ENCODE measurements at regions not wholly inside any gene's neighbourhood (a gene's known extent, or its start where the extent isn't known, plus 50 kb on each side); places are given as distances from the start of the nearest gene placed in this dataset.

GRCh38 chr11:70501051-70501901 lies 102.9 kb downstream of the CTTN start:
- DNase-seq (ENCODE audit: low read depth in 1 of 2, low spot score in 1 of 2): no peak

- DNase-seq (ENCODE audit: low read depth in 1 of 2, low spot score in 1 of 2): no peak
These were observed 103.7 kb downstream of the CTTN start for GRCh38 chr11:70501933-70502540.

- DNase-seq (ENCODE audit: low read depth in 1 of 2, low spot score in 1 of 2): no peak
These were observed 104.5 kb downstream of the CTTN start for GRCh38 chr11:70502677-70503467.

GRCh38 chr11:70503468-70504221 lies 105.3 kb downstream of the CTTN start:
- DNase-seq (ENCODE audit: low read depth in 1 of 2, low spot score in 1 of 2): no peak

GRCh38 chr11:70504246-70505020 lies 106.1 kb downstream of the CTTN start:
- DNase-seq (ENCODE audit: low read depth in 1 of 2, low spot score in 1 of 2): no peak

GRCh38 chr11:70505331-70505731 lies 107.0 kb downstream of the CTTN start:
- no peak for DNase-seq (ENCODE audit: low read depth in 1 of 2, low spot score in 1 of 2)

GRCh38 chr11:70505761-70506657 lies 107.7 kb downstream of the CTTN start:
- no peak for DNase-seq (ENCODE audit: low read depth in 1 of 2, low spot score in 1 of 2)

- DNase-seq (ENCODE audit: low read depth in 1 of 2, low spot score in 1 of 2): no peak
These were observed 108.3 kb downstream of the CTTN start for GRCh38 chr11:70506658-70506970.

- DNase-seq (ENCODE audit: low read depth in 1 of 2, low spot score in 1 of 2): no peak
These were observed 108.7 kb downstream of the CTTN start for GRCh38 chr11:70506986-70507385.

- DNase-seq (ENCODE audit: low read depth in 1 of 2, low spot score in 1 of 2): no peak
These were observed 109.3 kb downstream of the CTTN start for GRCh38 chr11:70507466-70508230.

GRCh38 chr11:70508231-70508480 lies 109.8 kb downstream of the CTTN start:
- no peak for DNase-seq (ENCODE audit: low read depth in 1 of 2, low spot score in 1 of 2)

- no peak for DNase-seq (ENCODE audit: low read depth in 1 of 2, low spot score in 1 of 2)
These were observed 111.1 kb downstream of the CTTN start for GRCh38 chr11:70509476-70509875.

GRCh38 chr11:70510106-70510505 lies 111.8 kb downstream of the CTTN start:
- DNase-seq (ENCODE audit: low read depth in 1 of 2, low spot score in 1 of 2): no peak

- DNase-seq (ENCODE audit: low read depth in 1 of 2, low spot score in 1 of 2): no peak
These were observed 112.2 kb downstream of the CTTN start for GRCh38 chr11:70510571-70510970.

- no peak for DNase-seq (ENCODE audit: low read depth in 1 of 2, low spot score in 1 of 2)
These were observed 113.0 kb downstream of the CTTN start for GRCh38 chr11:70511345-70511744.

GRCh38 chr11:70512716-70513115 lies 114.4 kb downstream of the CTTN start:
- no peak for DNase-seq (ENCODE audit: low read depth in 1 of 2, low spot score in 1 of 2)

GRCh38 chr11:70517203-70517602 lies 118.9 kb downstream of the CTTN start:
- DNase-seq (ENCODE audit: low read depth in 1 of 2, low spot score in 1 of 2): no peak

GRCh38 chr11:70517988-70518907 lies 119.9 kb downstream of the CTTN start:
- no peak for DNase-seq (ENCODE audit: low read depth in 1 of 2, low spot score in 1 of 2)
